ENCODE measurements at regions not wholly inside any gene's neighbourhood (a gene's known extent, or its start where the extent isn't known, plus 50 kb on each side); places are given as distances from the start of the nearest gene placed in this dataset.

- FAIRE-seq (no peak), DNase-seq (ENCODE audit: insufficient read length, low spot score) (no peak)
- no peak for TF ChIP-seq POLR2A (IDR thresholded peaks at IDR 0.05; ENCODE audit: low read depth, low read length)
- no peak for TF ChIP-seq PAX5 (IDR thresholded peaks at IDR 0.05; ENCODE audit: insufficient read depth, low read length, severe bottlenecking)
- no peak for TF ChIP-seq POLR2AphosphoS5 (IDR thresholded peaks at IDR 0.05; ENCODE audit: low read depth, low read length)
- TF ChIP-seq TAF1 (IDR thresholded peaks at IDR 0.05; ENCODE audit: low read depth, low read length): no peak
- TF ChIP-seq POU2F2 (IDR thresholded peaks at IDR 0.05; ENCODE audit: low read depth, low read length): no peak
- no peak for TF ChIP-seq SPI1 (IDR thresholded peaks at IDR 0.05; ENCODE audit: low read depth, low read length)
Observed at GRCh38 chr13:105063676-105064075, 1471.8 kb downstream of the EFNB2 start.

GRCh38 chr13:105059786-105060185, 1475.7 kb downstream of the EFNB2 start:
- TF ChIP-seq POLR2A (IDR thresholded peaks at IDR 0.05; ENCODE audit: low read depth, low read length) (no peak), TAF1 (IDR thresholded peaks at IDR 0.05; ENCODE audit: low read depth, low read length) (no peak), POU2F2 (IDR thresholded peaks at IDR 0.05; ENCODE audit: low read depth, low read length) (no peak), PAX5 (IDR thresholded peaks at IDR 0.05; ENCODE audit: insufficient read depth, low read length, severe bottlenecking) (no peak), SPI1 (IDR thresholded peaks at IDR 0.05; ENCODE audit: low read depth, low read length) (no peak)
- DNase-seq (ENCODE audit: insufficient read length, low spot score) (no peak), FAIRE-seq (no peak)

- no peak for DNase-seq (ENCODE audit: insufficient read length, low spot score)
- no peak for TF ChIP-seq TAF1 (IDR thresholded peaks at IDR 0.05; ENCODE audit: low read depth, low read length)
- no peak for FAIRE-seq
Observed at GRCh38 chr13:105058517-105058916, 1476.9 kb downstream of the EFNB2 start.

- FAIRE-seq (no peak), DNase-seq (ENCODE audit: insufficient read length, low spot score) (no peak)
- TF ChIP-seq POLR2A (IDR thresholded peaks at IDR 0.05; ENCODE audit: low read depth, low read length) (no peak), SPI1 (IDR thresholded peaks at IDR 0.05; ENCODE audit: low read depth, low read length) (no peak), PAX5 (IDR thresholded peaks at IDR 0.05; ENCODE audit: insufficient read depth, low read length, severe bottlenecking) (no peak), POU2F2 (IDR thresholded peaks at IDR 0.05; ENCODE audit: low read depth, low read length) (no peak), TAF1 (IDR thresholded peaks at IDR 0.05; ENCODE audit: low read depth, low read length) (no peak), POLR2AphosphoS5 (IDR thresholded peaks at IDR 0.05; ENCODE audit: low read depth, low read length) (no peak)
Observed at GRCh38 chr13:105052711-105053110, 1482.8 kb downstream of the EFNB2 start.

DNA sequence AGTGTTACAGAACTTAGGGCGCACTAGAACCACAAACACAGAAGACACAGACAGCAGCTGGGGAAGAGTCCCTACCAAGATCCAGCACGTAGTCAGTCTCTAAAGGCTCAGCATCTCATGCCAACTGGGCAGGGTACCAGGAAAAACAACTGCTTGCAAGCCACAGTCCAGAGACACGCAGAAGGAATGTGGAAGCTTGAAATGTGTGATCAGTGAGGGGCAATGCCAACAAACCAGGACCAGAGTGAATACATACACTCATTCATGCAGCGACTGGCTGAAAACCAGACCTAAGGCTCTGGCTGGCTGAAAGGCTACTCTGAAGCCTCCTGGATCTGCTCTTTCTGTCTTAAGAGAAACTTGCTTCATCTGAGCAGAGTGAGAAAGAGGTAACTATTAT, 1484.8 kb downstream of the EFNB2 start:
- no peak for TF ChIP-seq POLR2AphosphoS5 (IDR thresholded peaks at IDR 0.05; ENCODE audit: low read depth, low read length)
- TF ChIP-seq TAF1 (IDR thresholded peaks at IDR 0.05; ENCODE audit: low read depth, low read length): no peak
- no peak for TF ChIP-seq PAX5 (IDR thresholded peaks at IDR 0.05; ENCODE audit: insufficient read depth, low read length, severe bottlenecking)
- TF ChIP-seq SPI1 (IDR thresholded peaks at IDR 0.05; ENCODE audit: low read depth, low read length): no peak
- TF ChIP-seq POLR2A (IDR thresholded peaks at IDR 0.05; ENCODE audit: low read depth, low read length): no peak
- TF ChIP-seq POU2F2 (IDR thresholded peaks at IDR 0.05; ENCODE audit: low read depth, low read length): no peak
- no peak for FAIRE-seq
- no peak for DNase-seq (ENCODE audit: insufficient read length, low spot score)

DNA sequence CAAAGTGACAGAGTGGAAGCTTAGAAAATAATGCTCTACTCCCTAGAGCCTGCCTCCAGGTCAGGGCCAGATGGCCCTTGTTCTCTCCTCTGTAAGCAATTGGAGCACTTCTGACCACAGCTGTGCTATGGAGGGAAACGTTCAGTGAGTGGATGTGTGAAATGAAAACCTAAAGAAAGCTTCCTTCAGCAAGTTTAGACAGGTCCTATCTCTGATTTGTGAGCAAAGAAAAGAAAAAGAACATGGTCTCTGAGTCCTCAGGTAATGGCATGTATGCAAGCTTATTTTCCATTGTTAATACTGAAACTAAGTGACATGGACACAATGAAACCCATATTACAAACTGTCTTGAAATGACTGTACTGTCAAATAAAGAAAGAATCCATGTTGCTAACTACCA, 1486.8 kb downstream of the EFNB2 start:
- DNase-seq (ENCODE audit: insufficient read length, low spot score) (peak; percentile 10), FAIRE-seq (no peak)
- TF ChIP-seq POLR2A (IDR thresholded peaks at IDR 0.05; ENCODE audit: low read depth, low read length) (no peak), PAX5 (IDR thresholded peaks at IDR 0.05; ENCODE audit: insufficient read depth, low read length, severe bottlenecking) (peak; percentile 28)

DNA sequence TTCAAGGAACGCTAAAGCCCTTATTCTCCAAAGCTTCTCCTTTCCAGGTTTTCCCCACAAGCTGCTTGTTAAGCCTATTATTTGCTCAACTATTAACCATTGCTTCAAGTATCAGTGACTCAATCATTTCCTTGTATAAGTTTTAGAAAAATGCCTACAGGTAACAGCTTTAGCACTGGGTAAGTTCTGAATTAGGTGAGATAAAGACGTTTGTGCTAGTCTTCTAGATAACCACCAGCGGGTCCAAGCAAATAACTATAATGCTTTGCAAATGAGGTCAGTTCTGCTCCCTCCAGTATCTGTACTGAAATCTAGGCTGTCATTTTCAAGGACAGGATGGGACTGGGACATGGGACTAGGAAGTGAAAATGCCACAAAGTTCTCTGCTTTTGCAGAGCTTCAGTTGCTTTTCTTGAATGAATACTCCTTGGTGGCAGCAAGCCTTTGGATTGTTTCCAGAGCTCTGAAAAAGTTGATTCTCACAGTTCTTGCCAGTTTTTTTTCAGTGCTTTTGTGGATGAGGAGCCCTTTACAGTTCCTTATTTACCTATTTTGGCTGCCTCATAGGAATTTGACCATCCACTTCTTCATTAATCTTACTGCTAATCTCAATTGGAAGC, 1487.7 kb downstream of the EFNB2 start:
- no peak for TF ChIP-seq POU2F2 (IDR thresholded peaks at IDR 0.05; ENCODE audit: low read depth, low read length)
- TF ChIP-seq TAF1 (IDR thresholded peaks at IDR 0.05; ENCODE audit: low read depth, low read length): no peak
- TF ChIP-seq PAX5 (IDR thresholded peaks at IDR 0.05; ENCODE audit: insufficient read depth, low read length, severe bottlenecking): no peak
- TF ChIP-seq SPI1 (IDR thresholded peaks at IDR 0.05; ENCODE audit: low read depth, low read length): no peak
- TF ChIP-seq POLR2AphosphoS5 (IDR thresholded peaks at IDR 0.05; ENCODE audit: low read depth, low read length): no peak
- no peak for TF ChIP-seq POLR2A (IDR thresholded peaks at IDR 0.05; ENCODE audit: low read depth, low read length)
- DNase-seq (ENCODE audit: insufficient read length, low spot score): no peak
- no peak for FAIRE-seq

GRCh38 chr13:105037110-105037509, 1498.4 kb downstream of the EFNB2 start:
- DNase-seq (ENCODE audit: insufficient read length, low spot score) (no peak), FAIRE-seq (no peak)
- TF ChIP-seq POU2F2 (IDR thresholded peaks at IDR 0.05; ENCODE audit: low read depth, low read length) (no peak), POLR2A (IDR thresholded peaks at IDR 0.05; ENCODE audit: low read depth, low read length) (no peak), POLR2AphosphoS5 (IDR thresholded peaks at IDR 0.05; ENCODE audit: low read depth, low read length) (no peak), PAX5 (IDR thresholded peaks at IDR 0.05; ENCODE audit: insufficient read depth, low read length, severe bottlenecking) (no peak), SPI1 (IDR thresholded peaks at IDR 0.05; ENCODE audit: low read depth, low read length) (no peak), TAF1 (IDR thresholded peaks at IDR 0.05; ENCODE audit: low read depth, low read length) (no peak)

- no peak for FAIRE-seq
- DNase-seq (ENCODE audit: insufficient read length, low spot score): no peak
- no peak for TF ChIP-seq POLR2A (IDR thresholded peaks at IDR 0.05; ENCODE audit: low read depth, low read length)
- no peak for TF ChIP-seq POLR2AphosphoS5 (IDR thresholded peaks at IDR 0.05; ENCODE audit: low read depth, low read length)
- TF ChIP-seq SPI1 (IDR thresholded peaks at IDR 0.05; ENCODE audit: low read depth, low read length): no peak
- TF ChIP-seq TAF1 (IDR thresholded peaks at IDR 0.05; ENCODE audit: low read depth, low read length): no peak
- TF ChIP-seq POU2F2 (IDR thresholded peaks at IDR 0.05; ENCODE audit: low read depth, low read length): no peak
- TF ChIP-seq PAX5 (IDR thresholded peaks at IDR 0.05; ENCODE audit: insufficient read depth, low read length, severe bottlenecking): no peak
Observed at GRCh38 chr13:105035092-105035491, 1500.4 kb downstream of the EFNB2 start.

- DNase-seq (ENCODE audit: insufficient read length, low spot score): no peak
- TF ChIP-seq POLR2A (IDR thresholded peaks at IDR 0.05; ENCODE audit: low read depth, low read length) (no peak), POU2F2 (IDR thresholded peaks at IDR 0.05; ENCODE audit: low read depth, low read length) (no peak), PAX5 (IDR thresholded peaks at IDR 0.05; ENCODE audit: insufficient read depth, low read length, severe bottlenecking) (no peak), SPI1 (IDR thresholded peaks at IDR 0.05; ENCODE audit: low read depth, low read length) (no peak), TAF1 (IDR thresholded peaks at IDR 0.05; ENCODE audit: low read depth, low read length) (no peak), POLR2AphosphoS5 (IDR thresholded peaks at IDR 0.05; ENCODE audit: low read depth, low read length) (no peak)
- no peak for FAIRE-seq
Observed at GRCh38 chr13:105033999-105034398, 1501.5 kb downstream of the EFNB2 start.

Data from GM12891 (cell line).